GM12878 (cell line): ENCODE measurements at regions not wholly inside any gene's neighbourhood (a gene's known extent, or its start where the extent isn't known, plus 50 kb on each side); places are given as distances from the start of the nearest gene placed in this dataset.

ENCODE experiments used
- BACH1 ChIP-seq: fragments of 450-650 bp; IDR thresholded peaks from 2 replicates; pipeline ENCODE4 v1.6.1; 2017; ENCODE audit warnings: mild to moderate bottlenecking, borderline replicate concordance
- BMI1 ChIP-seq: fragments of 450-650 bp; IDR thresholded peaks from 2 replicates; pipeline ENCODE4 v1.6.1; 2016; ENCODE audit warnings: mild to moderate bottlenecking, moderate library complexity, borderline replicate concordance
- CBFB ChIP-seq: IDR thresholded peaks from 2 replicates; pipeline ENCODE4 v1.6.1; 2016; ENCODE audit warnings: antibody characterized with exemption, low read depth
- CHD1 ChIP-seq: IDR thresholded peaks from 2 replicates; pipeline ENCODE4 v1.6.1; 2012; ENCODE audit warnings: low read depth, low read length, improper control_type of control experiment
- CHD2 ChIP-seq: IDR thresholded peaks from 2 replicates; pipeline ENCODE4 v1.6.1; 2011; ENCODE audit warnings: low read depth, low read length, improper control_type of control experiment, borderline replicate concordance
- ETV6 ChIP-seq, 2 experiments: fragments of 450-650 bp in 1 of 2; IDR thresholded peaks in 1 of 2; conservative IDR thresholded peaks in 1 of 2; 2 replicates each; pipeline ENCODE4 v1.6.1; 2014; ENCODE audit warnings: antibody characterized with exemption in 1 of 2, borderline replicate concordance in 1 of 2, low read depth in 1 of 2, mild to moderate bottlenecking in 1 of 2, moderate library complexity in 1 of 2
- IKZF1 ChIP-seq: fragments of 450-650 bp; conservative IDR thresholded peaks from 2 replicates; pipeline ENCODE4 v1.6.1; 2017; ENCODE audit warnings: antibody characterized with exemption, mild to moderate bottlenecking
- KDM1A ChIP-seq: fragments of 200-600 bp; sonication (generic); IDR thresholded peaks from 2 replicates; pipeline ENCODE4 v1.6.1; 2016; ENCODE audit warnings: borderline replicate concordance
- MEF2A ChIP-seq: IDR thresholded peaks from 2 replicates; pipeline ENCODE4 v1.6.1; 2011; ENCODE audit warnings: low read depth, mild to moderate bottlenecking, low read length, moderate library complexity; ENCODE audit not compliant: insufficient read depth
- NBN ChIP-seq: fragments of 450-650 bp; IDR thresholded peaks from 2 replicates; pipeline ENCODE4 v1.6.1; 2016
- NFIC ChIP-seq: IDR thresholded peaks from 2 replicates; pipeline ENCODE4 v1.6.1; 2012; ENCODE audit warnings: low read depth, mild to moderate bottlenecking, inconsistent platforms, low read length, moderate library complexity
- POLR2A ChIP-seq: IDR thresholded peaks from 2 replicates; pipeline ENCODE4 v1.6.1; 2011; ENCODE audit warnings: low read depth, mild to moderate bottlenecking, low read length
- RAD21 ChIP-seq: IDR thresholded peaks from 2 replicates; pipeline ENCODE4 v1.6.1; 2011; ENCODE audit warnings: mild to moderate bottlenecking, low read depth, low read length, moderate library complexity; ENCODE audit not compliant: insufficient read depth
- RELA ChIP-seq: fragments of 450-650 bp; IDR thresholded peaks from 2 replicates; pipeline ENCODE4 v1.8.0; 2014; ENCODE audit warnings: borderline replicate concordance; ENCODE audit not compliant: partially characterized antibody
- SIN3A ChIP-seq: IDR thresholded peaks from 2 replicates; pipeline ENCODE4 v1.6.1; 2012; ENCODE audit warnings: low read depth, low read length, improper control_type of control experiment
- SMAD5 ChIP-seq: IDR thresholded peaks from 2 replicates; pipeline ENCODE4 v1.6.1; 2016; ENCODE audit warnings: antibody characterized with exemption, low read depth
- SP1 ChIP-seq: IDR thresholded peaks from one replicate; pipeline ENCODE4 v1.6.1; 2011; ENCODE audit warnings: low read depth, low read length
- YBX1 ChIP-seq: fragments of 450-650 bp; IDR thresholded peaks from 2 replicates; pipeline ENCODE4 v1.6.1; 2016; ENCODE audit warnings: antibody characterized with exemption
- ZNF622 ChIP-seq: fragments of 450-650 bp; IDR thresholded peaks from 2 replicates; pipeline ENCODE4 v1.6.1; 2017; ENCODE audit warnings: mild to moderate bottlenecking, inconsistent platforms
- TF ChIP-seq, protein P1 (sequence below): IDR thresholded peaks from 2 replicates; pipeline ENCODE4 v1.6.1; 2011; ENCODE audit warnings: low read depth, low read length, improper control_type of control experiment, borderline replicate concordance
- TF ChIP-seq, protein P2 (sequence below): IDR thresholded peaks from 2 replicates; pipeline ENCODE4 v1.6.1; 2011; ENCODE audit warnings: low read depth, mild to moderate bottlenecking, low read length, moderate library complexity, borderline replicate concordance; ENCODE audit errors: extremely low read depth
- TF ChIP-seq, protein P3 (sequence below): fragments of 450-650 bp; IDR thresholded peaks from 2 replicates; pipeline ENCODE4 v1.6.1; 2017; ENCODE audit warnings: mild to moderate bottlenecking, moderate library complexity
- TF ChIP-seq, protein P4 (sequence below): IDR thresholded peaks from 2 replicates; pipeline ENCODE4 v1.6.1; 2011; ENCODE audit warnings: mild to moderate bottlenecking, low read depth, low read length, moderate library complexity; ENCODE audit not compliant: insufficient replicate concordance
- TF ChIP-seq, protein P5 (sequence below): fragments of 450-650 bp; IDR thresholded peaks from 2 replicates; pipeline ENCODE4 v1.6.1; 2018; ENCODE audit warnings: borderline replicate concordance, mild to moderate bottlenecking; ENCODE audit not compliant: partially characterized antibody

DNA sequence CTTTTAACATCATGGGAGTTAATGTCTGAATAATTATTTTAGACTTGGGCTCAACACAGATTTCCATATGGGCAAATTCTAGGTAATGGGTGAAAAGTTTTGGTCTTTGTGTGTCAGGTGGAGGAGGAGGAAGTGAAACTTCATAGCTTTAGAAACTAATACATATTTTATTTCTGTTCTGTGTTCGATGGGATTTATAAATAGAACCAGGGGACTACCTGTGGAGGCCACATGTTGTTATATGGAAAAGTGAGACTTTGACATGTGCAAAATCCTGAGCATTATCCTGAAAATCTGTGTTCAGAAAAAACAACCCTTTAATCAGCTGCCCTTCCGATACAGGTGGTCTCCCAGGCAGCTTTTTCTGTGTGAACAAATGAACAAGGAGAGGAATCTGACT lies 209.5 kb downstream of the SOX2 start (continued):
- TF ChIP-seq, protein P1, sequence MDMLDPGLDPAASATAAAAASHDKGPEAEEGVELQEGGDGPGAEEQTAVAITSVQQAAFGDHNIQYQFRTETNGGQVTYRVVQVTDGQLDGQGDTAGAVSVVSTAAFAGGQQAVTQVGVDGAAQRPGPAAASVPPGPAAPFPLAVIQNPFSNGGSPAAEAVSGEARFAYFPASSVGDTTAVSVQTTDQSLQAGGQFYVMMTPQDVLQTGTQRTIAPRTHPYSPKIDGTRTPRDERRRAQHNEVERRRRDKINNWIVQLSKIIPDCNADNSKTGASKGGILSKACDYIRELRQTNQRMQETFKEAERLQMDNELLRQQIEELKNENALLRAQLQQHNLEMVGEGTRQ: no peak
- TF ChIP-seq RELA (no peak), ZNF622 (no peak), ETV6 (conservative IDR thresholded peaks at IDR 0.05 in 1 of 2, IDR thresholded peaks at IDR 0.05 in 1 of 2; ENCODE audit: borderline replicate concordance in 1 of 2, low read depth in 1 of 2) (no peak), POLR2A (no peak), SP1 (no peak), BACH1 (no peak), CHD2 (no peak), RAD21 (no peak), SIN3A (no peak), BMI1 (no peak), IKZF1 (peak; percentile 58; the same call in 1 of the 2 replicates), SMAD5 (no peak), NBN (no peak), MEF2A (peak; percentile 96), CHD1 (no peak), NFIC (peak; percentile 86), CBFB (no peak), KDM1A (no peak), YBX1 (no peak)
- TF ChIP-seq, protein P2, sequence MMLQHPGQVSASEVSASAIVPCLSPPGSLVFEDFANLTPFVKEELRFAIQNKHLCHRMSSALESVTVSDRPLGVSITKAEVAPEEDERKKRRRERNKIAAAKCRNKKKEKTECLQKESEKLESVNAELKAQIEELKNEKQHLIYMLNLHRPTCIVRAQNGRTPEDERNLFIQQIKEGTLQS: no peak
- TF ChIP-seq, protein P3, sequence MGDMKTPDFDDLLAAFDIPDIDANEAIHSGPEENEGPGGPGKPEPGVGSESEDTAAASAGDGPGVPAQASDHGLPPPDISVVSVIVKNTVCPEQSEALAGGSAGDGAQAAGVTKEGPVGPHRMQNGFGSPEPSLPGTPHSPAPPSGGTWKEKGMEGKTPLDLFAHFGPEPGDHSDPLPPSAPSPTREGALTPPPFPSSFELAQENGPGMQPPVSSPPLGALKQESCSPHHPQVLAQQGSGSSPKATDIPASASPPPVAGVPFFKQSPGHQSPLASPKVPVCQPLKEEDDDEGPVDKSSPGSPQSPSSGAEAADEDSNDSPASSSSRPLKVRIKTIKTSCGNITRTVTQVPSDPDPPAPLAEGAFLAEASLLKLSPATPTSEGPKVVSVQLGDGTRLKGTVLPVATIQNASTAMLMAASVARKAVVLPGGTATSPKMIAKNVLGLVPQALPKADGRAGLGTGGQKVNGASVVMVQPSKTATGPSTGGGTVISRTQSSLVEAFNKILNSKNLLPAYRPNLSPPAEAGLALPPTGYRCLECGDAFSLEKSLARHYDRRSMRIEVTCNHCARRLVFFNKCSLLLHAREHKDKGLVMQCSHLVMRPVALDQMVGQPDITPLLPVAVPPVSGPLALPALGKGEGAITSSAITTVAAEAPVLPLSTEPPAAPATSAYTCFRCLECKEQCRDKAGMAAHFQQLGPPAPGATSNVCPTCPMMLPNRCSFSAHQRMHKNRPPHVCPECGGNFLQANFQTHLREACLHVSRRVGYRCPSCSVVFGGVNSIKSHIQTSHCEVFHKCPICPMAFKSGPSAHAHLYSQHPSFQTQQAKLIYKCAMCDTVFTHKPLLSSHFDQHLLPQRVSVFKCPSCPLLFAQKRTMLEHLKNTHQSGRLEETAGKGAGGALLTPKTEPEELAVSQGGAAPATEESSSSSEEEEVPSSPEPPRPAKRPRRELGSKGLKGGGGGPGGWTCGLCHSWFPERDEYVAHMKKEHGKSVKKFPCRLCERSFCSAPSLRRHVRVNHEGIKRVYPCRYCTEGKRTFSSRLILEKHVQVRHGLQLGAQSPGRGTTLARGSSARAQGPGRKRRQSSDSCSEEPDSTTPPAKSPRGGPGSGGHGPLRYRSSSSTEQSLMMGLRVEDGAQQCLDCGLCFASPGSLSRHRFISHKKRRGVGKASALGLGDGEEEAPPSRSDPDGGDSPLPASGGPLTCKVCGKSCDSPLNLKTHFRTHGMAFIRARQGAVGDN: no peak
- TF ChIP-seq, protein P4, sequence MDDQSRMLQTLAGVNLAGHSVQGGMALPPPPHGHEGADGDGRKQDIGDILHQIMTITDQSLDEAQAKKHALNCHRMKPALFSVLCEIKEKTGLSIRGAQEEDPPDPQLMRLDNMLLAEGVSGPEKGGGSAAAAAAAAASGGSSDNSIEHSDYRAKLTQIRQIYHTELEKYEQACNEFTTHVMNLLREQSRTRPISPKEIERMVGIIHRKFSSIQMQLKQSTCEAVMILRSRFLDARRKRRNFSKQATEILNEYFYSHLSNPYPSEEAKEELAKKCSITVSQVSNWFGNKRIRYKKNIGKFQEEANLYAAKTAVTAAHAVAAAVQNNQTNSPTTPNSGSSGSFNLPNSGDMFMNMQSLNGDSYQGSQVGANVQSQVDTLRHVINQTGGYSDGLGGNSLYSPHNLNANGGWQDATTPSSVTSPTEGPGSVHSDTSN: no peak
- TF ChIP-seq, protein P5, sequence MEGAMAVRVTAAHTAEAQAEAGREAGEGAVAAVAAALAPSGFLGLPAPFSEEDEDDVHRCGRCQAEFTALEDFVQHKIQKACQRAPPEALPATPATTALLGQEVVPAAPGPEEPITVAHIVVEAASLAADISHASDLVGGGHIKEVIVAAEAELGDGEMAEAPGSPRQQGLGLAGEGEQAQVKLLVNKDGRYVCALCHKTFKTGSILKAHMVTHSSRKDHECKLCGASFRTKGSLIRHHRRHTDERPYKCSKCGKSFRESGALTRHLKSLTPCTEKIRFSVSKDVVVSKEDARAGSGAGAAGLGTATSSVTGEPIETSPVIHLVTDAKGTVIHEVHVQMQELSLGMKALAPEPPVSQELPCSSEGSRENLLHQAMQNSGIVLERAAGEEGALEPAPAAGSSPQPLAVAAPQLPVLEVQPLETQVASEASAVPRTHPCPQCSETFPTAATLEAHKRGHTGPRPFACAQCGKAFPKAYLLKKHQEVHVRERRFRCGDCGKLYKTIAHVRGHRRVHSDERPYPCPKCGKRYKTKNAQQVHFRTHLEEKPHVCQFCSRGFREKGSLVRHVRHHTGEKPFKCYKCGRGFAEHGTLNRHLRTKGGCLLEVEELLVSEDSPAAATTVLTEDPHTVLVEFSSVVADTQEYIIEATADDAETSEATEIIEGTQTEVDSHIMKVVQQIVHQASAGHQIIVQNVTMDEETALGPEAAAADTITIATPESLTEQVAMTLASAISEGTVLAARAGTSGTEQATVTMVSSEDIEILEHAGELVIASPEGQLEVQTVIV: no peak
